GM18498 (cell line): ENCODE measurements at regions not wholly inside any gene's neighbourhood (a gene's known extent, or its start where the extent isn't known, plus 50 kb on each side); places are given as distances from the start of the nearest gene placed in this dataset.
"Not testable (repeated sequence)": the region's sequence is repeated elsewhere in the genome, so short reads cannot be mapped to it uniquely, and the experiment has no call there.

Source experiments
- ATAC-seq: cut with Tn5 transposase; IDR thresholded peaks from one replicate; pipeline ENCODE4 v1.9.1; 2021; ENCODE audit warnings: mild to moderate bottlenecking, moderate library complexity; ENCODE audit not compliant: unreplicated experiment

- no peak for ATAC-seq
Measured at GRCh38 chr4:116551806-116552205, 533.6 kb downstream of the TRAM1L1 start.

- no peak for ATAC-seq
Measured at GRCh38 chr4:116547632-116548031, 537.7 kb downstream of the TRAM1L1 start.

- no peak for ATAC-seq
Measured at GRCh38 chr4:116546759-116547158, 538.6 kb downstream of the TRAM1L1 start.

- ATAC-seq = no peak
Measured at GRCh38 chr4:116544946-116545345, 540.4 kb downstream of the TRAM1L1 start.

GRCh38 chr4:116539744-116540143 is 545.6 kb downstream of the TRAM1L1 start:
- ATAC-seq = no peak

GRCh38 chr4:116537828-116538227 is 547.5 kb downstream of the TRAM1L1 start:
- ATAC-seq = no peak

GRCh38 chr4:116536024-116536423 is 549.4 kb downstream of the TRAM1L1 start:
- not testable (repeated sequence) for ATAC-seq

- ATAC-seq = peak; percentile 63
Measured at GRCh38 chr4:116531870-116532269, 553.5 kb downstream of the TRAM1L1 start.

- ATAC-seq = no peak
Measured at GRCh38 chr4:116531026-116531425, 554.4 kb downstream of the TRAM1L1 start.

GRCh38 chr4:116530048-116530447 is 555.3 kb downstream of the TRAM1L1 start:
- no peak for ATAC-seq

GRCh38 chr4:116529129-116529528 is 556.2 kb downstream of the TRAM1L1 start:
- ATAC-seq = no peak

- no peak for ATAC-seq
Measured at GRCh38 chr4:116522922-116523321, 562.5 kb downstream of the TRAM1L1 start.

GRCh38 chr4:116520886-116521285 is 564.5 kb downstream of the TRAM1L1 start:
- no peak for ATAC-seq

- ATAC-seq = no peak
Measured at GRCh38 chr4:116516711-116517110, 568.7 kb downstream of the TRAM1L1 start.

GRCh38 chr4:116515959-116516358 is 569.4 kb downstream of the TRAM1L1 start:
- ATAC-seq = no peak

- no peak for ATAC-seq
Measured at GRCh38 chr4:116512552-116512951, 572.8 kb downstream of the TRAM1L1 start.

GRCh38 chr4:116501954-116502353 is 583.4 kb downstream of the TRAM1L1 start:
- no peak for ATAC-seq

- ATAC-seq = no peak
Measured at GRCh38 chr4:116500225-116500624, 585.2 kb downstream of the TRAM1L1 start.

GRCh38 chr4:116489739-116490138 is 595.6 kb downstream of the TRAM1L1 start:
- no peak for ATAC-seq

- ATAC-seq = no peak
Measured at GRCh38 chr4:116486401-116486800, 599.0 kb downstream of the TRAM1L1 start.

- ATAC-seq = no peak
Measured at GRCh38 chr4:116480546-116480945, 604.8 kb downstream of the TRAM1L1 start.

- no peak for ATAC-seq
Measured at GRCh38 chr4:116478343-116478742, 607.0 kb downstream of the TRAM1L1 start.

- ATAC-seq = peak; percentile 85
Measured at GRCh38 chr4:116469582-116469981, 615.8 kb downstream of the TRAM1L1 start.

- ATAC-seq = no peak
Measured at GRCh38 chr4:116453127-116453526, 632.2 kb downstream of the TRAM1L1 start.
